T1000 (cell line): ENCODE measurements at regions not wholly inside any gene's neighbourhood (a gene's known extent, or its start where the extent isn't known, plus 50 kb on each side); places are given as distances from the start of the nearest gene placed in this dataset.
"Not testable (repeated sequence)": the region's sequence is repeated elsewhere in the genome, so short reads cannot be mapped to it uniquely, and the experiment has no call there.

Experiments
- DNase-seq: peaks from one replicate; lab custom pipeline; 2025; ENCODE audit warnings: mixed read lengths; lab: John Stamatoyannopoulos, UW

GRCh38 chr3:20478436-20478835 lies 292.4 kb upstream of the SGO1 start:
- DNase-seq = no peak

DNA sequence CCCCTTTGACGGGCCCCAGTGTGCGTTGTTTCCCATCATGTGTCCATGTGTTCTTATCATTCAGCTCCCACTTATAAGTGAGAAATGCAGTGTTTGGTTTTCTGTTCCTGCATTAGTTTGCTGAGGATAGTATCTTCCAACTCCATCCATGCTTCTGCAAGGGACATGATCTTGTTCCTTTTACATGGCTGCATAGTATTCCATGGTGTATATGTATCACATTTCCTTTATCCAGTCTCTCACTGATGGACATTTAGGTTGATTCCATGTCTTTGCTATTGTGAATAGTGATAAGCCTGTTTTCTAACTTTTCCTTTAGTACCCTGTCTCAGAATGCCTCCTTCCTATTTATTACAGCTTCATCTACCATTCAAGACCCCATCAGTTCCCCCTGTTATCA lies 278.2 kb upstream of the SGO1 start:
- not testable (repeated sequence) for DNase-seq

- DNase-seq = no peak
Observed at GRCh38 chr3:20462723-20463122, 276.7 kb upstream of the SGO1 start.

DNA sequence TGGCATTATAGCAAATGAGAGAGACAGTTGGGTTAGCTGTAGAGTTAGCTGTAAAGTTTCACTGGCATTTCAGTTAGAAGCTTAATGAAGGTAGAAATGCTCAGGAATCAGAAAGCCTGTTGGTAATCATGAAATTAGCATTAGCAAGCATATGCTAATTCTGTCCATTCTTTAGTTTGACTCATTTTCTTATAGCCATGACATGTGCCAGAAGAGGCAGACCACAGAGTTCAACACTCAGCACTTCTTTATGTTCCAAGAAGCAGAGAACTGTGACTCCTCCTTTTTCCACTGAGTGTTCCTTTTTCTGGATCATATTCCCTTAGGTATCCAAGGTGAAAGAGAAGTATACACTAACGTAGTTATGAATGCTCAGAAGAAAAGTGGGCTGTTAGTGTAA lies 276.2 kb upstream of the SGO1 start:
- DNase-seq = no peak

- no peak for DNase-seq
Observed at GRCh38 chr3:20458994-20459716, 273.1 kb upstream of the SGO1 start.

DNA sequence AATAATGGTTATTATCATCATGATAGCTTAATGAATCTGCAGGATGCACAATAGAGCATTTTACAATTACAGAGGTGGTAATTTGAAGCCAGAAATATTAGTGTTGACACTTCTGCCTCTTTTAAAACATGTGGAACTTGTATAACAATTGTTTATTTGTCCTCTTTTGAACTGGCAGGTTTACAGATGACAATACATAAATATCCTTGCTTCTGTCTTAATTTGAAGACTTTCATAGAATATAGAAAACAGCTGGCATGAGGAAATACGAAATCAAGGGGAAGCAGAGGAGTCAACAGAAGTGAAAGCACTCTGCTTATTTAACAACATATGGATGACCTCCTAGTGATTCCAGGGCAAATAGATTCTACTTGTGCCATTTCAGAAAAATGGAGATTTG lies 270.5 kb upstream of the SGO1 start:
- no peak for DNase-seq

DNA sequence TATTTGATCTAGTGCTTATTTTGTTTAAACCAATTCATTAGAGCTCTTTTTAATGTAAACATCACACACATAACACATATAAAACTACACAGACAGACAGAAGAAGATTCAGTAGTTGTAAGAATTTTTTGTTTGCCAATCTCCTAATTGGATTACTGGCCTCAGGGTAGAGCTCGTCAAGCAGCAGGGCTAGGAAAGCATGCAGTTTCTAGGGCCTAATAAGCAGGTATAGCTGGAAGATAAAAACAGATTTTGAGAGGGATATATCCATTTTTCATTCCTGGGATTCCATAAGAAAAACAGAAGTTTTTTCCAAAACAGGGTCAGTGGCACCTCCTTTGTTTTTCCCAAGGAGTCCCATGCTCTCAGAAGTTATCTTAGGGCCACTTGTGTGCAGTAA lies 265.2 kb upstream of the SGO1 start:
- no peak for DNase-seq

DNA sequence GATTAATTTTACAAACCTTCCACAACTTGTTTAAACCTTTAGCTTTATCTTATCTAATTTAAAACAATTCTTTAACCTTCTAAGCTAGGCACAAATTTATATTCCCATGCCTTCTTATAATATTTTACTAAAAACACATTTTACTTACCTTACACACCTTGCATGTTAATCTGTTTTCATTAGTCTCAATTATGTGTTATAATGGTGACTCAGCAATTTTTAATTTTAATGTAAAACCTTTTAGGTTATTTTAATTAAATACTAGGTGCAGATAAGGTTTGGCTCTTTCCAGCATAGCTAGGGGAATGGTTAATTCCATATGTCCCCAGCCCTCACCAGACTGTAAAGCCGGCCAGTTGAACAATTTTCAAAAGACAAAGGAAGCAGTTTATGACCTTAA lies 264.6 kb upstream of the SGO1 start:
- DNase-seq = no peak

GRCh38 chr3:20442846-20443245 lies 256.8 kb upstream of the SGO1 start:
- DNase-seq = no peak

- not testable (repeated sequence) for DNase-seq
Observed at GRCh38 chr3:20427268-20427667, 241.3 kb upstream of the SGO1 start.

GRCh38 chr3:20425138-20425537 lies 239.1 kb upstream of the SGO1 start:
- no peak for DNase-seq

DNA sequence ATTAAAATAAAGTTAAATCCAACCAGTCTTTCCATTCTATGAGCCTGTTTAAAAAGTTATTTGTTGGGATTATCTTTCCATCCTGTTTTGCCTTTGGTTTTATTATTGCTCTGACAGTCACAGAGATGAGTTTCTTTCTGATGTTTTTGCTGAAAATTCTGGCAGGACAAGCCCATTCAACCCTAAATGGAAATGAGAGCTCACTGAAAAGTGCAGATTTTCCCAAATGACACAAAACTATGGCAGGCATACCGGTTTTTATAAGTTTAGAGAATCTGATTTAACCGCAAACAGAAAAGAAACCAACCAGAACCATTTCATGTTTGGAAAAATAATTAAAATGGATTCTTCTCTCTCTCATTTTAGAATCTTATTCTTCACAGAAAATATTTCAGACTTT lies 238.1 kb upstream of the SGO1 start:
- no peak for DNase-seq

DNA sequence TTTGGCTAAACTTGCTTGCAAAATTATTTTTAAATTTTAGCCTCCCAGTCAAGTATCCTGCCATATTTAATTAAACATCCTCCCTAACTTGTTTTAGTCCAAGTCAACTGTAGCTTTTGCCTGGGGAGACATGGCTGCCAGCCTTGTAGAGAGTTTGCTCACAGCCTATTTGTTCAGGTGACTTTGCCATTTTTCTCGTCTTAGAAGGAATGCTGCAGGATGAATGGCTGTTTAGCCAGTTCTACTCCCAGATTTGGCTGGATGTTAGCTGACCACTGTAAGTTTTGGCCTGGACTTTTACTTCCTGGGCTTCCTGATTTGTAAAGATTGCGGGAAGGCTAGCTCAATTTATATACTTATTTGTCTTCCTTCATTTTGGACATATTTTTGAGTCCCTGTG lies 236.4 kb upstream of the SGO1 start:
- DNase-seq = no peak

DNA sequence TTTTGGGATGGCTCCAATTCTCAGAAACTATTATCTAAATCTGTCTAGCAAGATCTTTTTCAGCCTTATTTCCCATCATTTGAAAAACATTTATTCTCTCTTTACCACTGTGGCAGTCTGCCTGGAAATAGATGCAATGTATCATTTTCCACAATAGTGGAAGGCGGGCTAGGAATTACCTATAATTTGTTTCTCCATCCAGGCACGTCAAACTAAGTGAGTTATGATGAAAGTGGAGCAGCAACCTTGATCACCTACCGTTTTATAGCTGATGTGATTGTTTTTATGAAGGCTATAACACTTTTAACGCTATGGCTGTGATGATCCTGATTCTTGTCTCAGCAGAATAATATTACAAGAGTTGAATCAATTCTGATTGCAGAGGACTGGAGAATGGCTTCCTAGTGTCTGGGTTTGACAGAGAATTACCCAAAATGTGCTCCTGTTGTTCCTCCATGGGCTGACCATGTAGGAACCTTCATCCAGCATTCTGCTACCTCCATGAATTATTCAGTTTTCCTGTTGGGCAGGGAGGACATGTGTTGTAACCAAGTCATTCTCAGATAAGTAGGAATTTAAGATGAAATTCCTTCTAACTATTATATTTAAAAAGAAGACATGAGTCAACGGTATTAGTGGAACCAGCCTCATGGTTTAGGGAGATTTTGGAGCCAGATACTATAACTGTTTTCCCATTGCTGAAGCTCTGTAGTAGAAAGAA lies 231.5 kb upstream of the SGO1 start:
- DNase-seq = no peak

DNA sequence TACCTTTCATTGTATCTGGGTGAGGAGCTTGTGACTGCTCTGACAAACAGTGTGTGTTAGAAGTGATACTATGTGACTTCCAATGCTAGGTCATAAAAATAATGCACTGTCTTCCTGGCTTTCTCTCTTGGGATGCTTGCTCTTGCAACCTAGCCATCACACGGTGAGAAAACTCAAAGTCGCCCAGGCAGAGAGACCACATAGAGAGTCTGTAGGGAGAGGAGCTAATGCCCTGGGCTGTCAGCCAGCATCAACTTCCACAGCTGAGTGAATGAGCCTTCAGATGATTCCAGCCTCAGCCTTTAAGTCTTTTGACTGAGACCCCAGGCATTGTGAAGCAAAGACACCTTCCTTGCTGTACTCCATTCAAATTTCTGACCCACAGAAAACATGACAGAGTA lies 220.6 kb upstream of the SGO1 start:
- peak; percentile 4 for DNase-seq

DNA sequence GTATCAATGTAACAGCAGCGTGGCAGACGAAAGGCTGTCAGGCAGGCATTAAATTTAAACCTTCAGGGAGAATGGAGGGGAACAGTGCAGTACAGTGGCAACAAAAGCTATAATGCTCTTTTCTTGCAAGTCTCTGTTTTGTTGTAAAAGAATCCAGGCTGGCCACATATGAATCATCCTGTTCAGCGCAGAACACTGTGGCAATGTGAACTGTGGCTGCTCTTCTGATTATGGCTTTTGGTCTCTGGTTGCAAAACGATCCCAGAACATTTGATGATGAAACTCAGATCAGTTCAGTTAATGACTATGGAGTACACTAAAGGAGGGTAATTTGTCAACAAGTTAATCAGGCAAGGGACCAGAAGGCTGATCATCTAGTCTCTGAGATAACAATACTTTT lies 219.7 kb upstream of the SGO1 start:
- peak; percentile 16 for DNase-seq

GRCh38 chr3:20405231-20405630 lies 219.2 kb upstream of the SGO1 start:
- no peak for DNase-seq

- DNase-seq = no peak
Observed at GRCh38 chr3:20404741-20405100, 218.7 kb upstream of the SGO1 start.

- no peak for DNase-seq
Observed at GRCh38 chr3:20403986-20404740, 218.2 kb upstream of the SGO1 start.

- no peak for DNase-seq
Observed at GRCh38 chr3:20401253-20401652, 215.2 kb upstream of the SGO1 start.

- DNase-seq = no peak
Observed at GRCh38 chr3:20400686-20401085, 214.7 kb upstream of the SGO1 start.

DNA sequence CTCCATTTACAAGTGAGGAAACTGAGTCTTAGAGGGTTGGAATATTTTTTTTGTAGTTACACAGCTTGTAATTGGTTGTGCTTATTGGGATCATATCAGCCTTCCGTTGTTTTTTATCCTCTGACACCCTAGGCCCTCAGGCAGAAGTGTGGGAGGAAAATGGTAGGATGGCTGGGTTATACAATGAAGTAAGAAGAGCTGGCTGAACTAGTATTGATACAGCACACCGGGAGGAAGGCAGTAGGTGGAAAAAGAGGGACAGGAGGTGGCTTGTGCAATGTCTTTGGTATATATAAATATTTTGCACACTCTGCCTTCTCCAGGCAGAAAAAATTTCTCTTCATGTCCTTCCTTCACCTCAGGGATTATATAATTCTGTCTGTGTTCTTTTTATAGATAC lies 214.3 kb upstream of the SGO1 start:
- no peak for DNase-seq

DNA sequence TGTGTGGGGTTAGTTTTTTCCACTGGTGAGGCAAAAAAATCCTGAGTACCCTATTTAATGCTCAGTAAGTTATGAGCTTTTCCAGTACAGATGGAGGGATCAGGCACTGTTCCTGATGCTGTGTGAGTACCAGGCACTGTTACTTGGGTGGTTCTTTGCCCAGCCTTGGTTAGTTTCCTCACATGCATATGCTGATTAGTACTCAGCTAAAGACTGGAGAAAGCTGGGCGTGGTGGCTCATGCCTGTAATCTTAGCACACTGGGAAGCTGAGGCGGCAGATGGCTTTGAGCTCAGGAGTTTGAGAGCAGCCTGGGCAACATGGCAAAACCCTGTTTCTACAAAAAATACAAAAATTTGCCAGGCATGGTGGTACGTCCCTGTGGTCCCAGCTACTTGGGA lies 210.3 kb upstream of the SGO1 start:
- DNase-seq = no peak
